D721Med (cell line): ENCODE measurements at regions not wholly inside any gene's neighbourhood (a gene's known extent, or its start where the extent isn't known, plus 50 kb on each side); places are given as distances from the start of the nearest gene placed in this dataset.

Source experiments
- DNase-seq: peaks from one replicate; pipeline ENCODE4 v3.0.0; 2011; ENCODE audit warnings: low spot score; ENCODE audit not compliant: insufficient read length
- FAIRE-seq: peaks from 2 replicates; lab custom pipeline; 2011; peaks lifted over from hg19 to GRCh38; lab: Jason Lieb, UNC
- TF ChIP-seq, protein P1 (sequence below): IDR thresholded peaks from 2 replicates; pipeline ENCODE4 v1.5.1; 2012; ENCODE audit warnings: mild to moderate bottlenecking, control low read depth; ENCODE audit not compliant: insufficient read depth; ENCODE audit errors: missing control alignments

DNA sequence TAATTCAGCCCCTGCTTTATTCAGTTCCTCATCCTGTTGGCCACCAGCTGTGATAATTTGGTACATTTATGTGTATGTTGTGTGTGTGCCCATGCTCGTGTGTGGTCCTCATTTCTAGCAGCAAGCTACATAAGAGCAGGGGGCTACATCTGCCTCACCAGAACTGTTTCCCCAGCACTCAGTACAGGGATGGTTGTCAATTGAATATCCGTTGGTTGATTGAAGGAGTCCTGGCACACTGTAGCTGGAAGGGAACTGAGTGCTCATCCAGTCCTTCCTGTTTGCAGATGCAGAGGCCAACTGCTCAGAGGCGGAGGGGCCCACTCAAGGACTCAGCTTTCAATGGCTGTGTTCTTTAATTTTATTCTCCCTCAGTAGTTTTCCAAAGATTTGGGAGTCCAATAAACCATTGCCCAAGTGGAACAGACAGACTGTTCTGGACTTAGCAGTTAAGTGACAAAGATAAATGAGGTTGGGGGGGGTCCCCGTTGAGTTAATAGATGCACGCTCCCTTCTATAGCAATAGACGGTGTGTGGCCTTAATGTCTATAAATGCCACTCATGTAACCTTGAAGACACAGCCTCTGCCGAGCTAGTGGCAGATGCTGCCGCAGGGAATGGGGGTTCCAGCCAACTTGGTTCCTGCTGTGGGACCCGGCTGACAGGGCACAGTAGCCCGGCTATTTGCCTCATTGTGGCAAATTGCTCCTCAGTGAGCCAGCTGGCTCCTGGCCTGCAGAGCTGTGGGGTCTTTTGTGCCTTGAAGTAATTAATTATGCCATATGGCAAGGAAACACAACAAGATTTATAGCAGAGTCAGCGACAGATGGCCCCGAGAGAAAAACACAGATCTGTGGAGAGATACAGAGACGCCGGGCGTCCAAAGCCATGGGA, 71.4 kb upstream of the GRK3 start:
- TF ChIP-seq, protein P1, sequence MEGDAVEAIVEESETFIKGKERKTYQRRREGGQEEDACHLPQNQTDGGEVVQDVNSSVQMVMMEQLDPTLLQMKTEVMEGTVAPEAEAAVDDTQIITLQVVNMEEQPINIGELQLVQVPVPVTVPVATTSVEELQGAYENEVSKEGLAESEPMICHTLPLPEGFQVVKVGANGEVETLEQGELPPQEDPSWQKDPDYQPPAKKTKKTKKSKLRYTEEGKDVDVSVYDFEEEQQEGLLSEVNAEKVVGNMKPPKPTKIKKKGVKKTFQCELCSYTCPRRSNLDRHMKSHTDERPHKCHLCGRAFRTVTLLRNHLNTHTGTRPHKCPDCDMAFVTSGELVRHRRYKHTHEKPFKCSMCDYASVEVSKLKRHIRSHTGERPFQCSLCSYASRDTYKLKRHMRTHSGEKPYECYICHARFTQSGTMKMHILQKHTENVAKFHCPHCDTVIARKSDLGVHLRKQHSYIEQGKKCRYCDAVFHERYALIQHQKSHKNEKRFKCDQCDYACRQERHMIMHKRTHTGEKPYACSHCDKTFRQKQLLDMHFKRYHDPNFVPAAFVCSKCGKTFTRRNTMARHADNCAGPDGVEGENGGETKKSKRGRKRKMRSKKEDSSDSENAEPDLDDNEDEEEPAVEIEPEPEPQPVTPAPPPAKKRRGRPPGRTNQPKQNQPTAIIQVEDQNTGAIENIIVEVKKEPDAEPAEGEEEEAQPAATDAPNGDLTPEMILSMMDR, result no peak
- FAIRE-seq, result peak; percentile 82
- DNase-seq, result peak; percentile 29

GRCh38 chr22:25493794-25494193, 70.7 kb upstream of the GRK3 start:
- no peak for FAIRE-seq
- no peak for DNase-seq
- TF ChIP-seq, protein P1, result no peak

GRCh38 chr22:25494774-25495173, 69.7 kb upstream of the GRK3 start:
- TF ChIP-seq, protein P1, result no peak
- DNase-seq, result no peak
- FAIRE-seq, result no peak

GRCh38 chr22:25495285-25495684, 69.2 kb upstream of the GRK3 start:
- DNase-seq (no peak), FAIRE-seq (no peak)
- TF ChIP-seq, protein P1, result no peak

DNA sequence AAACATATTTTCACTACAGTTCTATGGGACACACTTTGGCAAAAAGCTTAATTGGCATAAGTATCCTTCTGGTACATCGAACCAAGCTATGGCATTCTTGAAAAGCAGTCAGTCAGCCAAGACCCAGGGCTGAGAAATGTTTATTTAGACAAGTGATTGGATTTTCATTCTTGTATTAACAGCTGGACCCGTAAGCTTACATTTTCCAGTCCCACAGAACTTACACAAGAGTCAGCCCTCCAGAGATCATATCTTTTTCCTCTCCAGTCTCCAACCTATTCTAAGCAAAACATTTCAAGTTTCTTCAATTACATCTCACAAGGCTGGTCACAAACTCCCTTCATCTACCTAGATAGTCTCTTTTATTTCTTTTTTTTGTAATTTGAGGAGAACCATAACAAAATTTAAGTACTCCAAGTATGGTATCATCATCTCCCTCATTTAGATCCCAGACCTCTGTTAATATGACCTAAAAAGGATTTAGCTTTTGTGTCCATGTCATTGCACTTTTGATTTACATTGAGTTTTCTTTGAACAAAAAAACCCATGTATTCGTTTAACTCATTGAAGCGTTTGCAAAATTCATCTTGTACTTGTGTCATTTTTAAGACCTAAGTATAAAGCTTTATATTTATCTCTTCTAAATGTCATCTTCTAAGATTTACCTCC, 67.9 kb upstream of the GRK3 start:
- FAIRE-seq (peak; percentile 38), DNase-seq (no peak)
- TF ChIP-seq, protein P1, result no peak

DNA sequence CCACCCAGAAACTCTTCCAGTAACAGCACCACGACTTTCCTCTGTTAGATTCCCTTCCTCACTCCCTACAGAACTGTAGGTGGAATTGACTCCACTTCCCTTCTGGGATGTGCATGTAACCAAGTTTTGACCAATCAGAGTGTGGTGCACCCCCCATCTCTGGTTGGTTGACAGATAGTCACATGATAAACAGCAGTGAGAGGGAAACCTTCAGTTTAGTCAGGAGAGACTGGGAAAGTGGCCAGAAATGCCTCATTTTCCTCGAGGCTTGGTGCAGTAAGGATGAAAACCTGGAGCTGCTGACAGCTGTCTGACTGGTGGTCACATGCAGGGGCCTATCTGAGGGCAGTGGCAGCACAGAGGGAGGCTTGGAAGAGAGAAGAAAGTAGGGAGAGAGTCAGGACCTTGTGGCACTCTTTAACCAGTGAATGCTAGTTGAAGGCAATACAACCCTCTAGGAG, 67.3 kb upstream of the GRK3 start:
- DNase-seq, result no peak
- FAIRE-seq, result no peak
- TF ChIP-seq, protein P1, result no peak
